ENCODE measurements at regions not wholly inside any gene's neighbourhood (a gene's known extent, or its start where the extent isn't known, plus 50 kb on each side); places are given as distances from the start of the nearest gene placed in this dataset.

- TF ChIP-seq MAX (IDR thresholded peaks at IDR 0.05) (no peak), ELF1 (IDR thresholded peaks at IDR 0.05; ENCODE audit: borderline replicate concordance, low read depth) (no peak), CTCF (IDR thresholded peaks at IDR 0.05 in 2 of 3, conservative IDR thresholded peaks at IDR 0.05 in 1 of 3; ENCODE audit: borderline replicate concordance in 1 of 3, insufficient read depth in 1 of 3, low read depth in 2 of 3, low read length in 2 of 3) (no peak), ZFX (IDR thresholded peaks at IDR 0.05) (no peak), ZNF274 (IDR thresholded peaks at IDR 0.05; ENCODE audit: low read depth, low read length) (no peak), POLR2A (IDR thresholded peaks at IDR 0.05; ENCODE audit: borderline replicate concordance, extremely low read depth, insufficient read depth, insufficient read length) (no peak), SP1 (IDR thresholded peaks at IDR 0.05; ENCODE audit: low read depth) (peak; percentile 34), REST (IDR thresholded peaks at IDR 0.05; ENCODE audit: low read depth) (no peak), EZH2 (IDR thresholded peaks at IDR 0.05) (no peak), YY1 (IDR thresholded peaks at IDR 0.05; ENCODE audit: extremely low read depth, insufficient replicate concordance, low read depth, low read length) (no peak), FOSL1 (IDR thresholded peaks at IDR 0.05; ENCODE audit: low read depth) (peak; percentile 39; the same call in 1 of the 2 replicates), ATF3 (IDR thresholded peaks at IDR 0.05) (no peak; the same call in 1 of the 2 replicates), CEBPB (IDR thresholded peaks at IDR 0.05; ENCODE audit: low read depth) (peak; percentile 87), EZH2phosphoT487 (IDR thresholded peaks at IDR 0.05; ENCODE audit: borderline replicate concordance) (no peak)
- Histone ChIP-seq H3K4me1 (ENCODE audit: control insufficient read depth in 1 of 2, insufficient read depth in 2 of 2, low read length in 2 of 2) (peaks cover 0 to 11% of the 10 kb centered on the region in 2 experiments; a peak in 2 of 4 replicates), H4K20me1 (ENCODE audit: insufficient read depth) (no peaks in the 10 kb centered on the region), H3K4me3 (replicated peaks in 1 of 2; ENCODE audit: low read depth in 1 of 2, low read length in 2 of 2) (no peak overlapping the region), H3K9me3 (ENCODE audit: control insufficient read depth in 1 of 2, insufficient read depth in 1 of 2, low read depth in 1 of 2, low read length in 2 of 2) (no peaks in the 10 kb centered on the region), H3K4me2 (ENCODE audit: low read length) (no peak overlapping the region), H3K79me2 (ENCODE audit: insufficient read depth, low read length) (no peaks in the 10 kb centered on the region), H3K27me3 (ENCODE audit: insufficient read depth, low read length) (no peaks in the 10 kb centered on the region), H3K9ac (ENCODE audit: low read length) (no peak overlapping the region), H3K9me2 (ENCODE audit: insufficient read depth) (no peaks in the 10 kb centered on the region), H2AFZ (ENCODE audit: low read depth, low read length, poor library complexity, severe bottlenecking) (no peak overlapping the region), H3K27ac (ENCODE audit: low read depth, low read length) (no peak overlapping the region), H3K36me3 (ENCODE audit: control insufficient read depth in 1 of 2, insufficient read depth in 2 of 2, low read length in 2 of 2) (no peaks in the 10 kb centered on the region)
- DNase-seq (ENCODE audit: low read depth, low spot score) (peak; percentile 36), ATAC-seq (no peak)
- no TSS peak for BruUV-seq (replicated peaks)
- CTCF ChIA-PET: no interaction called here
- POLR2A ChIA-PET: no interaction called here
- RAD21 ChIA-PET (ENCODE audit: low non-redundant PET in 1 of 2, low total read pairs in 2 of 2, uncharacterized antibody in 2 of 2, unreplicated experiment in 2 of 2): interaction anchor here in 1 of 2 experiments (0.7 kb wide), 1 partner anchor 236 kb away, joined by 3 read pairs; the partner anchor contains the start of gene ARL4A
- intact Hi-C loops (cut with micrococcal nuclease): no loop called here
Measured at GRCh38 chr7:12923971-12924370, 236.5 kb downstream of the ARL4A start.

Data from HCT116 (cell line).